Peyer's patch (tissue), 4 donors: ENCODE measurements at regions not wholly inside any gene's neighbourhood (a gene's known extent, or its start where the extent isn't known, plus 50 kb on each side); places are given as distances from the start of the nearest gene placed in this dataset.

Experiments used
- POLR2A ChIP-seq, 2 donors: fragments of 450-650 bp; IDR thresholded peaks; one replicate each; pipeline ENCODE4 v1.5.1; 2017; ENCODE audit warnings: antibody characterized with exemption in 2 of 2, mild to moderate bottlenecking in 2 of 2, moderate library complexity in 2 of 2
- TF ChIP-seq, protein P1 (sequence below), 6 experiments: fragments of 450-650 bp in 4 of 6; fragments of 200-600 bp in 2 of 6; sonication (generic) in 1 of 6; IDR thresholded peaks; one replicate each; pipeline ENCODE4 v1.5.1; 2017 to 2019; ENCODE audit warnings: antibody characterized with exemption in 6 of 6, mild to moderate bottlenecking in 3 of 6, moderate library complexity in 1 of 6

DNA sequence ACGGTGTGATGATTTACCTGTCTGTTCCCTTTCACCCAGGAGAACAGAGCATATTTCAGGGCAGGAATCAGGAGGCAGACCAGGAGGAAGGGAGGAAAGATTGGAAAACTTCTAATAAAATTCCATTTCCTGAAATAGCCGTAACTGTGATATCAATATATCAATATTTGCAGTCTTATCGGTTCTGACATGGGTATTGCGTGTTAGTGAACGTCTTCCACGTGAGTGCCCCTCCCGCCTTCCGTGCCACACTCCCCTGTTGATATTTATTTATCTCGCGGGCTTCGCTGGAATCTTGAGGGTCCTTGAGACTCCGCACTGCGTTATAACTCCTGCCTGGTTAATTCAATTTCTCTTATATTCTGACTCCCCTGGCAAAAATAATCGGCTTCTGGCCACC is 1160.4 kb downstream of the BRD1 start:
- TF ChIP-seq, protein P1, sequence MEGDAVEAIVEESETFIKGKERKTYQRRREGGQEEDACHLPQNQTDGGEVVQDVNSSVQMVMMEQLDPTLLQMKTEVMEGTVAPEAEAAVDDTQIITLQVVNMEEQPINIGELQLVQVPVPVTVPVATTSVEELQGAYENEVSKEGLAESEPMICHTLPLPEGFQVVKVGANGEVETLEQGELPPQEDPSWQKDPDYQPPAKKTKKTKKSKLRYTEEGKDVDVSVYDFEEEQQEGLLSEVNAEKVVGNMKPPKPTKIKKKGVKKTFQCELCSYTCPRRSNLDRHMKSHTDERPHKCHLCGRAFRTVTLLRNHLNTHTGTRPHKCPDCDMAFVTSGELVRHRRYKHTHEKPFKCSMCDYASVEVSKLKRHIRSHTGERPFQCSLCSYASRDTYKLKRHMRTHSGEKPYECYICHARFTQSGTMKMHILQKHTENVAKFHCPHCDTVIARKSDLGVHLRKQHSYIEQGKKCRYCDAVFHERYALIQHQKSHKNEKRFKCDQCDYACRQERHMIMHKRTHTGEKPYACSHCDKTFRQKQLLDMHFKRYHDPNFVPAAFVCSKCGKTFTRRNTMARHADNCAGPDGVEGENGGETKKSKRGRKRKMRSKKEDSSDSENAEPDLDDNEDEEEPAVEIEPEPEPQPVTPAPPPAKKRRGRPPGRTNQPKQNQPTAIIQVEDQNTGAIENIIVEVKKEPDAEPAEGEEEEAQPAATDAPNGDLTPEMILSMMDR (IDR thresholded peaks at IDR 0.05), result no peak
- no peak for TF ChIP-seq POLR2A (IDR thresholded peaks at IDR 0.05)
